CD4-positive, alpha-beta memory T cell (primary cell): ENCODE measurements at regions not wholly inside any gene's neighbourhood (a gene's known extent, or its start where the extent isn't known, plus 50 kb on each side); places are given as distances from the start of the nearest gene placed in this dataset.

Experiments
- CTCF ChIA-PET: fragments of 350-600 bp; sonication (Branson Sonifier 250); formaldehyde crosslinking; loops from one replicate; lab custom pipeline; 2021; ENCODE audit warnings: inconsistent platforms; ENCODE audit not compliant: partially characterized antibody; lab: Charles Lee
- POLR2A ChIA-PET: fragments of 350-600 bp; sonication (Branson Sonifier 250); formaldehyde crosslinking; loops from one replicate; lab custom pipeline; 2021; ENCODE audit not compliant: partially characterized antibody; lab: Charles Lee
- DNase-seq, 5 donors: peaks; one replicate each; pipeline versions ENCODE4 v3.0.0 to v3.0.0-alpha.2; 2020 to 2022; ENCODE audit warnings: mixed read lengths in 1 of 5
- H3K27ac ChIP-seq: one replicate; pipeline ENCODE4 v1.7.0; 2013; ENCODE audit warnings: low read depth, low read length
- H3K27me3 ChIP-seq: 2 replicates; pipeline ENCODE4 v1.7.0; 2013; ENCODE audit warnings: mild to moderate bottlenecking, low read length, moderate library complexity; ENCODE audit not compliant: insufficient read depth
- H3K36me3 ChIP-seq: 2 replicates; pipeline ENCODE4 v1.7.0; 2013; ENCODE audit warnings: mild to moderate bottlenecking, low read length, moderate library complexity; ENCODE audit not compliant: insufficient read depth
- H3K4me1 ChIP-seq: 2 replicates; pipeline ENCODE4 v1.7.0; 2013; ENCODE audit warnings: mild to moderate bottlenecking, low read length, moderate library complexity; ENCODE audit not compliant: insufficient read depth
- H3K4me3 ChIP-seq, 2 donors: one replicate each; pipeline ENCODE4 v1.7.0; 2013; ENCODE audit warnings: low read length in 2 of 2, mild to moderate bottlenecking in 1 of 2
- H3K9me3 ChIP-seq, 2 donors: one replicate each; pipeline ENCODE4 v1.7.0; 2013; ENCODE audit warnings: low read length in 2 of 2, control low read depth in 1 of 2; ENCODE audit not compliant: control insufficient read depth in 1 of 2
- H3K27ac Mint-ChIP-seq, 7 donors: one replicate each; pipeline ENCODE4 v1.8.0; 2020 to 2021; ENCODE audit warnings: mixed read lengths in 7 of 7, mild to moderate bottlenecking in 6 of 7, inconsistent platforms in 3 of 7, moderate library complexity in 3 of 7
- H3K27me3 Mint-ChIP-seq, 2 donors: one replicate each; pipeline ENCODE4 v1.8.0; 2020 to 2021; ENCODE audit warnings: mixed read lengths in 2 of 2
- H3K36me3 Mint-ChIP-seq, 2 donors: one replicate each; pipeline ENCODE4 v1.8.0; 2020 to 2021; ENCODE audit warnings: mixed read lengths in 2 of 2, inconsistent platforms in 1 of 2, mild to moderate bottlenecking in 1 of 2
- H3K4me1 Mint-ChIP-seq, 4 donors: one replicate each; pipeline ENCODE4 v1.8.0; 2020 to 2021; ENCODE audit warnings: mixed read lengths in 4 of 4, mild to moderate bottlenecking in 1 of 4
- H3K4me3 Mint-ChIP-seq, 8 donors: one replicate each; pipeline ENCODE4 v1.8.0; 2020 to 2021; ENCODE audit warnings: mixed read lengths in 8 of 8, mild to moderate bottlenecking in 7 of 8, moderate library complexity in 6 of 8, inconsistent platforms in 3 of 8
- H3K9me3 Mint-ChIP-seq, 8 donors: one replicate each; pipeline ENCODE4 v1.8.0; 2020 to 2021; ENCODE audit warnings: mixed read lengths in 8 of 8, mild to moderate bottlenecking in 5 of 8, inconsistent platforms in 3 of 8, moderate library complexity in 1 of 8
- intact Hi-C: fragments of 100-400 bp; cut with micrococcal nuclease; formaldehyde crosslinking; loops from one replicate; pipeline ENCODE4 v1.15.1; 2023

DNA sequence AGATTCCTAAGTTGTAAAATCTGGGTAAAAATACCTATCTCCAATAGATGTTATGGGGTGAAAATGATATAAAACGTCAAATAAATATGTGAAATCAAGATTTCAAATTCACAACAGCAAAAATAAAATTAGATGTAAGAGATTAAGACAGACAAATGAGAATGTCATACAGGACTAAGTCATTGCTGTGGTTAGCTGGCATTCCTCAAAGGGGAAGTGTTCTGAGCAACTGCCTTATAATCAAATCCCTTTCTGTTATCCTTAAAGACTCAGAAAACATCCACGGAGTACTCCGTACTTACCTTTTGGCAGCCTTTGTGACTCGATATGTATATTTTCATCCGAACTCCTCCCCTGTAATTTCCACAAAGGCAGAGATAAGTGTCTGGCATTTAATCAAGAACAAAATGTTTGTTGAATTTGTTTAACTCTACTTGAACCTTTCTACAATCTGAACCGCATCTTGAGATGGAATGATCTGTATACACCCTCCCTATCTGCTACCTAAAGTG lies 559.6 kb downstream of the GATA3 start:
- POLR2A ChIA-PET, result no interaction called here
- H3K27ac Mint-ChIP-seq, result no peak overlapping the region

GRCh38 chr10:8615118-8615517 lies 560.6 kb downstream of the GATA3 start:
- H3K4me3 Mint-ChIP-seq, result no peak overlapping the region
- POLR2A ChIA-PET, result no interaction called here

More for the DNA sequence above, 559.6 kb downstream of the GATA3 start:
- intact Hi-C loops, result no loop called here
- Histone ChIP-seq H3K36me3 (no peaks in the 10 kb centered on the region), H3K27ac (no peak overlapping the region), H3K4me1 (no peaks in the 10 kb centered on the region), H3K4me3 (no peak overlapping the region), H3K27me3 (no peaks in the 10 kb centered on the region), H3K9me3 (no peaks in the 10 kb centered on the region)
- Mint-ChIP-seq H3K27me3 (peaks cover 0 to 6% of the 10 kb centered on the region in 2 donors), H3K36me3 (no peaks in the 10 kb centered on the region), H3K9me3 (peaks cover 0 to 11% (median 7%) of the 10 kb centered on the region in 8 donors), H3K4me3 (no peak overlapping the region), H3K4me1 (peaks cover 3 to 11% (median 7%) of the 10 kb centered on the region in 4 donors)
- no peak for DNase-seq
- CTCF ChIA-PET, result no interaction called here

DNA sequence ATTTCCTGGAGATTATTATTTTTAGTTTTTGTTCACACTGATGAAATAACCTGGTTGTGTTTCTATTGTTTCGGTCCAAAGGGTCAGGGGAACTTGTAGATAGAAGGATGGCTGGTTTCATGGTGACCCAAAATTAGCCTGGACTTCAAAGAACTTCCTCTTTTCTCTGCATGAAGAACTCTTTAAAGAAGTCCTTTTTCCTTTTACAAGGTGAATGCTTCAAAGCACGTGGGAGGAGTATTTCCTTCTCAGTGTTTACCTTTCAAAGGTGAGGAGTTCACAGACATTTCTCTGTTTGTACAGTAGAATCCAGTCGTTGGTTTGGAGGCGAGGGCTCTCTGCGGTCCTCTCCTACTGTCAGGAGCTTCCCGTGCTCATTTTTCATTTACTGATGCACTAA lies 561.7 kb downstream of the GATA3 start:
- Histone ChIP-seq H3K27ac (no peak overlapping the region), H3K27me3 (no peaks in the 10 kb centered on the region), H3K4me3 (no peak overlapping the region), H3K4me1 (no peaks in the 10 kb centered on the region), H3K36me3 (no peaks in the 10 kb centered on the region), H3K9me3 (no peaks in the 10 kb centered on the region)
- Mint-ChIP-seq H3K4me1 (peaks cover 3 to 11% (median 7%) of the 10 kb centered on the region in 4 donors), H3K4me3 (no peak overlapping the region), H3K27ac (peak overlapping the region in 1 of 7 donors; percentile 6), H3K9me3 (peaks cover 0 to 7% (median 4%) of the 10 kb centered on the region in 8 donors), H3K27me3 (peaks cover 0 to 5% of the 10 kb centered on the region in 2 donors), H3K36me3 (no peaks in the 10 kb centered on the region)
- CTCF ChIA-PET, result no interaction called here
- POLR2A ChIA-PET, result no interaction called here
- no peak for DNase-seq
- intact Hi-C loops, result no loop called here

More at GRCh38 chr10:8615118-8615517, 560.6 kb downstream of the GATA3 start:
- H3K27me3 Mint-ChIP-seq, result peaks cover 0 to 6% of the 10 kb centered on the region in 2 donors
- H3K27ac Mint-ChIP-seq, result no peak overlapping the region
- no peak for DNase-seq
- Histone ChIP-seq H3K27ac (no peak overlapping the region), H3K4me1 (no peaks in the 10 kb centered on the region), H3K27me3 (no peaks in the 10 kb centered on the region), H3K4me3 (no peak overlapping the region), H3K36me3 (no peaks in the 10 kb centered on the region), H3K9me3 (no peaks in the 10 kb centered on the region)
- H3K4me1 Mint-ChIP-seq, result peaks cover 3 to 11% (median 7%) of the 10 kb centered on the region in 4 donors
- intact Hi-C loops, result no loop called here
- peaks cover 0 to 8% (median 5%) of the 10 kb centered on the region in 8 donors for H3K9me3 Mint-ChIP-seq
- CTCF ChIA-PET, result no interaction called here
- no peaks in the 10 kb centered on the region for H3K36me3 Mint-ChIP-seq

GRCh38 chr10:8617792-8618191 lies 563.3 kb downstream of the GATA3 start:
- H3K9me3 Mint-ChIP-seq, result peaks cover 0 to 3% (median 0%) of the 10 kb centered on the region in 8 donors
- Histone ChIP-seq H3K4me3 (no peak overlapping the region), H3K36me3 (no peaks in the 10 kb centered on the region), H3K27ac (no peak overlapping the region), H3K4me1 (no peaks in the 10 kb centered on the region), H3K27me3 (no peaks in the 10 kb centered on the region), H3K9me3 (no peaks in the 10 kb centered on the region)
- ChIA-PET CTCF (no interaction called here), POLR2A (no interaction called here)
- no peak overlapping the region for H3K4me3 Mint-ChIP-seq
- peaks cover 3 to 11% (median 7%) of the 10 kb centered on the region in 4 donors for H3K4me1 Mint-ChIP-seq
- peaks cover 1 to 5% of the 10 kb centered on the region in 2 donors for H3K27me3 Mint-ChIP-seq
- intact Hi-C loops, result no loop called here
- no peak for DNase-seq
- no peak overlapping the region for H3K27ac Mint-ChIP-seq
- no peaks in the 10 kb centered on the region for H3K36me3 Mint-ChIP-seq

- peaks cover 0 to 3% (median 0%) of the 10 kb centered on the region in 8 donors for H3K9me3 Mint-ChIP-seq
- peaks cover 1 to 5% of the 10 kb centered on the region in 2 donors for H3K27me3 Mint-ChIP-seq
- ChIA-PET CTCF (no interaction called here), POLR2A (no interaction called here)
- H3K9me3 ChIP-seq, result no peaks in the 10 kb centered on the region
- no peaks in the 10 kb centered on the region for H3K27me3 ChIP-seq
- no peaks in the 10 kb centered on the region for H3K36me3 Mint-ChIP-seq
- H3K36me3 ChIP-seq, result no peaks in the 10 kb centered on the region
- H3K4me3 Mint-ChIP-seq, result no peak overlapping the region
- H3K27ac ChIP-seq, result no peak overlapping the region
- intact Hi-C loops, result no loop called here
- no peak overlapping the region for H3K4me3 ChIP-seq
- peaks cover 3 to 11% (median 7%) of the 10 kb centered on the region in 4 donors for H3K4me1 Mint-ChIP-seq
- H3K27ac Mint-ChIP-seq, result no peak overlapping the region
- H3K4me1 ChIP-seq, result no peaks in the 10 kb centered on the region
- no peak for DNase-seq
Observed at GRCh38 chr10:8618834-8619233, 564.3 kb downstream of the GATA3 start.

- Mint-ChIP-seq H3K4me3 (no peak overlapping the region), H3K9me3 (peaks cover 0 to 3% (median 0%) of the 10 kb centered on the region in 8 donors), H3K27ac (no peak overlapping the region), H3K4me1 (peaks cover 0 to 1% (median 0%) of the 10 kb centered on the region in 4 donors), H3K27me3 (peaks cover 3 to 5% of the 10 kb centered on the region in 2 donors), H3K36me3 (no peaks in the 10 kb centered on the region)
- ChIA-PET CTCF (interaction anchor here (0.6 kb wide), 1 partner anchor 456 kb away, joined by 3 read pairs; no protein-coding TSS in a partner anchor), POLR2A (no interaction called here)
- no peaks in the 10 kb centered on the region for H3K27me3 ChIP-seq
- H3K36me3 ChIP-seq, result no peaks in the 10 kb centered on the region
- H3K4me1 ChIP-seq, result no peaks in the 10 kb centered on the region
- intact Hi-C loops, result no loop called here
- no peak overlapping the region for H3K27ac ChIP-seq
- H3K4me3 ChIP-seq, result no peak overlapping the region
- H3K9me3 ChIP-seq, result no peaks in the 10 kb centered on the region
- DNase-seq, result no peak
Observed at GRCh38 chr10:8628351-8628750, 573.9 kb downstream of the GATA3 start.

DNA sequence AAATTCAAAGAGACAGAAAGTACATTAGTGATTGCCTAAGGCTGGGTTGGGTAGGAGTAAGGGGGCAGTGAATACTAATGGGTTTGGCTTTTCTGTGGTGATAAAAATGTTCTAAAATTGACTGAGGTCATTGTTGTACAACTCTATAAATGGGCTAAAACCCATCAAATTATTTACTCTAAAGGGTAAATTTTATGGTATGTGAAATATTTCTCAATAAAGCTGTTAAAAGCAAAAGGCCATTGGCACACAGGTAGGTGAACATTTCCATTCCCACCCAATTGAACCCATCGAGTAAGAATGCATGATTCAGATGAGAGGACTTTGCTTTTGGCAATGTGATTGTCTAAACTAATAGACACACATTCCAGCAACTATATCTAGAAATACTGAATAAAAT lies 579.4 kb downstream of the GATA3 start:
- H3K27ac Mint-ChIP-seq, result no peak overlapping the region
- H3K4me3 ChIP-seq, result no peak overlapping the region
- intact Hi-C loops, result no loop called here
- H3K27me3 ChIP-seq, result no peaks in the 10 kb centered on the region
- no peaks in the 10 kb centered on the region for H3K36me3 Mint-ChIP-seq
- H3K4me1 Mint-ChIP-seq, result peaks cover 0 to 1% (median 0%) of the 10 kb centered on the region in 4 donors
- ChIA-PET CTCF (no interaction called here), POLR2A (no interaction called here)
- no peaks in the 10 kb centered on the region for H3K4me1 ChIP-seq
- DNase-seq, result peak in 1 of 5 donors; percentile 9
- H3K9me3 ChIP-seq, result no peaks in the 10 kb centered on the region
- peaks cover 0 to 4% (median 0%) of the 10 kb centered on the region in 8 donors for H3K9me3 Mint-ChIP-seq
- no peaks in the 10 kb centered on the region for H3K36me3 ChIP-seq
- H3K4me3 Mint-ChIP-seq, result no peak overlapping the region
- peaks cover 6 to 7% of the 10 kb centered on the region in 2 donors for H3K27me3 Mint-ChIP-seq
- H3K27ac ChIP-seq, result no peak overlapping the region
